Left renal cortex interstitium (tissue), 4 donors: ENCODE measurements at regions not wholly inside any gene's neighbourhood (a gene's known extent, or its start where the extent isn't known, plus 50 kb on each side); places are given as distances from the start of the nearest gene placed in this dataset.

Experiments used
- DNase-seq, 4 donors: peaks; one replicate each; pipeline ENCODE4 v3.0.0-alpha.2; 2013; ENCODE audit warnings: low read depth in 4 of 4, low spot score in 2 of 4, missing footprints in 1 of 4

DNA sequence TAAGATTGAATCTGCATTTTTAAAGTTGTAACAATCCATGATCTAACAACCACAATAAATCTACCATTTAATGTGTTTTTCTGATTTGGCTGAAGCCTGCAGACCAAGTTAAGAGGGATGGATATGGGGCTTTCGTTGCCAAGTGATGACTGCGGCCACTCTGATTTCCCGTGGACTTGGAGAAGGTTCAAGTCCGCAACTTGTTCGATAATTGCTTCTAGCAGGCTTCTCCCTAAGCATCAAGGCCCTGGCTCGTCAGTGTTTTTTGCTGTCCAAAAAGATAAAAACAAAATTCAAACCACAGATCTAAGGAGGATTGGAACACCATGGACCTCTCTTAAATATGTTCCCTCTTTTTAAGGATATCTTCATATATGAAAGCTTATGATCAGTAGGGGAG, 256.6 kb downstream of the CNTN3 start:
- DNase-seq = no peak

DNA sequence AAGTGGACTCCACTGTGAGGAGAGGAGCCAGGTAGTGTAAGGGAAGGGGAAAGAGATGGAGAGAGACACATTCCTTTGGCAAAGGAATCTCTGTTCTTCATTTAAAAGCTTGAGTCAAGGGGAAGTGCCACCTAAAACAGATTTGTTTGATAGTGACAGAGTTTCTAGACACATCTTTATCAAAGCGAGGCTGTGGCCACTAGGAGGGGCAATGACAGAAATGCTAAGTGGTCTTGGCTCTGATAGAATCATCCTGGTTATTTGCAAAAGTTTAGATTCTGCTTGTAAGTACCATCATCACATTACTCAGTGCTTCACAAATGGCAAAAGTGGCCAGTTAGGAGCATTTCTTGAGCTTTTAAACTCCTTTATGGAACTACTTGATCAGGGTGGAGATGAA, 261.4 kb downstream of the CNTN3 start:
- no peak for DNase-seq

DNA sequence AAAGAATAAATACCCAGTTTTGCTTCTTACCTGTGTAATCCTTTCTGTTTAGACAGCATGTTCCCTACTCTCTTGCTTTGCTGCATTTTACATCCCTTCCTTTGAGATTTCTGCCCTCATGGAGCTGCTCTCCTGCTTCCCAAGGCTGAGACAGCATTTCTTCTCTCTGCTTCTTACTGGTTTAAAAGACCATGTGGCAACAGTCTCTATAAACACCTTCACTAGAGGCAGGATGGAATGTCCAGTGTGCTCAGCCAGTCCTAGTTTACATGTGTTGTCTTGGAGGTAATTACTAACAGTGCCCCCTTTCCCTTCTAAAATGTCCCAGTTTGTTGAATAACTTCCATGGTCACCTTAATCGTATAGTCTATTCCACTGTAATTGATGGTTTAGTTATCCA, 262.3 kb downstream of the CNTN3 start:
- no peak for DNase-seq

DNA sequence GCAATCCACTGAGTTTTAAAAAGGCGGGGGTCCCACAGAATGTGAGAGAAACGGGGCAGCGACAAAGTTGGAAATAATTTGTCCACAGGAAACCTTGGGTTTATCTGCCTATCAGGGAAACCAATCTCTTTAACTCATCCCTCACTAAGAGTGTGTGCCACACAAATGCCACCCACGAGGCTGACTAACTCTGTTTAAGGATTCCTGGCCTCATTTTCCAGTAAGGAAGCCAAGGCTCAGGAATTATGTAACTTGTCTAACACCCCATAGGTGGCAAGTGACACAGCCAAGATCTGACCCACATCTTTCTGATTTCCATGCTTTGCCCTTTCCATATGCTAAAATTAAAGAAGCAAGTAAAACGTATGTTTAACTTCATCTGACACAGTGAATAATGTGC, 263.2 kb downstream of the CNTN3 start:
- DNase-seq = no peak

GRCh38 chr3:74349015-74349414, 265.4 kb downstream of the CNTN3 start:
- DNase-seq = no peak

- no peak for DNase-seq
These were observed 266.7 kb downstream of the CNTN3 start for GRCh38 chr3:74347563-74348268.

GRCh38 chr3:74346896-74347295, 267.6 kb downstream of the CNTN3 start:
- no peak for DNase-seq

GRCh38 chr3:74345701-74346100, 268.8 kb downstream of the CNTN3 start:
- no peak for DNase-seq

DNA sequence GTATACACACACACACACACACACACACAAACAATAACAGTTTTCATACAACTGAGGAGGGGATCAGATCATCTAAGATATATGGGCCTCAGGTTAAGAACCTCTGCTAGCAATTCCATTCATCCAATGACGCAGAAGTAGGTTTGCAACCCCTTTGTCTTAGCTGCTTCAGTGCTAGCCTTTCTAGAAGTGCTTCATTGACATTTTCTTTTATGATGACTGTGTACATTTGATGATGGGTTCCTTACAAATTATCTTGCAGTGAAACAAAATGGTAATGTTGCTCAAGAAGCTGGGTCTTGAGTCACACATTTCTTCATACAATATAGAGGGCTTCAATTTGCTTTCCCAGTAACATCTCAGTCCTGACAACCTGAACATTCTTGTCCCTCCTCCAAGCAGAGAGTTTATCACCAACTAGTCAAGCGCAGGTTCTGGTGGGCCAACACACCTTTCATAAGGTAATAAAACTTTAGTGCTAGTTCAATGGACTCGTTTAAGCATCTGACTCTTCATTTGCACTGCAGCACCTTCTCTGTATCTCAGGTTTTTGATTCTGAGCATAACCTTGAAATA, 269.5 kb downstream of the CNTN3 start:
- DNase-seq = no peak

DNA sequence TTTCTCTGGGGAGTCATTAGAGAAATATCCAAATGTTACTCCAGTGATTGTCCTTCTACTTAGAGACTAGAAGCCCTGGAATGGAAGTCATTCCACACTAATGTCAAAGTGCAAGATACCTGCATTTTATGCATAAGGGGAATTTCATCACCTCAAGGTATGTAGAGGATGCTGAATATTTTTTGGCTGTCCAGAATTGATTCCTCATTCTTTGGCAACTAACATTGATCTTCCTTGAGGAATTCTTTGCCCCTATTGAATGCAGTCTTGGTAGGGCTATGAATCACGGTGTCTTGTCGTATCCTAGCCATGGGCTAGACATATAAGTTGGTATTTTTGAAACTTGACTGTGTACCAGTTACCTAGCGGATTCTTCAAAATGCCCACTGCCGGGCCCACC, 271.1 kb downstream of the CNTN3 start:
- no peak for DNase-seq

GRCh38 chr3:74338998-74339397, 275.5 kb downstream of the CNTN3 start:
- no peak for DNase-seq

- no peak for DNase-seq
These were observed 282.3 kb downstream of the CNTN3 start for GRCh38 chr3:74332165-74332564.

DNA sequence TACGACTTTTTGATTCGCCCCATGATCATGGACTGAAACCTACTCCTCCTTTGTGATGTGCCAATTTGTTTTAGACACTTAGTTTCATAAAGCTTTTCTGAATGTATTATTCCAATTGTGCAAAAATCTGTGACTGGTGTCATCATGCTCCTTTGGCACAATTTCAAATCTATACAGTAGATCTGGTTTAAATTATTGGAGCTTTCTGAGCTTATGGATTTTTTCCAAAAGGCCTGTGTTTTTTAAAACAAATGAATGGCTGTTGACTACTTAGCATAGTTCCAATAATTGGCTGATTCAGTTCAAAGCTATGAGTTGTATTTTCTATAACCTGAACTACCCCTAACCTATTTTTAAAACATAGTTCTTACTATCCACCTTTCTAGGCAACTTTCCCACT, 282.7 kb downstream of the CNTN3 start:
- DNase-seq = no peak

DNA sequence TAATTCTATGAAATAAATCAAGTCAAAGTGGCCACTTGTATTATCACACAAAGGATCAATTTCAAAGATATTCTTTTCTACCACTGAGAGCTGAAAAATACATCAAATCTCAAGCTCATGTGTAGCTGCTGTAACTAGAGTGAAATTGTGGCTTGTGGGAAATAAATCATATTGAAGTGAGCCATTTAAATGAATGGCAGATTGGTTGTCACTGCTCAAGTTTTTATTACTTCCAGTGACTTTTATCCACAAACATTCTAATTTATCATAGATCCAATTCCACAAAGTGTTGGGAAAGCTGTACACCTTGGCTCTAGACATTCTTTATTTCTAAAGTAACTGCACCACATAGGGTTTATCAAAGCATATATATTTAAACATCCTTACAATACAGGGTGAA, 285.4 kb downstream of the CNTN3 start:
- peak in 1 of 4 donors; percentile 26 for DNase-seq

- no peak for DNase-seq
These were observed 286.0 kb downstream of the CNTN3 start for GRCh38 chr3:74328435-74328834.

DNA sequence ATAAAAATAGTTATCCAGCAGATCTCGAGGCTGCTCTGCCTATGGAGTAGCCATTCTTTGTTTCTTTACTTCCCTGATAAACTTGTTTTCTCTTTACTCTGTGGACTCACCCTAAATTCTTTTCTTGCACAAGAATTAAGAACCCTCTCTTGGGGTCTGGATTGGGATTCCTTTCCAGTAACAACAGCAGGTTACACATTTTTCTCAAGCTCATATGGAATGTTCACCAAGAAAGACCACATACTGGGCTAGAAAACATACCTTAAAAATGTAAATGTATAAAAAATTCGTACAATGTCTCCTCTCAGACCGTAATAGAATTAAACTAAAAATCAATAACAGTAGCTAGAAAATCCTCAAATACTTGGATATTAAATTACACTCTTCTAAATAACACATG, 299.2 kb downstream of the CNTN3 start:
- no peak for DNase-seq

GRCh38 chr3:74314696-74315095, 299.8 kb downstream of the CNTN3 start:
- no peak for DNase-seq

GRCh38 chr3:74309716-74310115, 304.7 kb downstream of the CNTN3 start:
- DNase-seq = no peak

DNA sequence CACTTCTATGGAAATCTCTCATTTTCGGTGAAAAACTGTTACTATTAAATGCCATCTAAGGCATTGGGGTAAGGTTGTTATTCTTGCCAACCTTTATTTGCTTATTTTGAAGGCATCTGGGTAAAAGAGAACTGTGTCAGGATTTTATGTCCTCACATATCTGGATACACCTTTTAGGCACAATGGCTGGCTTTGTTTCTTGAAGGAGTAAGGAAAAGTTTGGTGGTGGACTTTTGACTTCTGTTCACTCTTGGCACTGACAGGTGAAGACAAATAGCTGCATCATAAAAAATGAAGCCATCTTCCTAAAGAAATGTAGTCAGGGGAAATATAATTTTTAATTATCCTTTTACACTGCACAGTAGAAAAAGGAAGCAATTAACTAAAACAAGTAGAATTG, 310.0 kb downstream of the CNTN3 start:
- DNase-seq = no peak

DNA sequence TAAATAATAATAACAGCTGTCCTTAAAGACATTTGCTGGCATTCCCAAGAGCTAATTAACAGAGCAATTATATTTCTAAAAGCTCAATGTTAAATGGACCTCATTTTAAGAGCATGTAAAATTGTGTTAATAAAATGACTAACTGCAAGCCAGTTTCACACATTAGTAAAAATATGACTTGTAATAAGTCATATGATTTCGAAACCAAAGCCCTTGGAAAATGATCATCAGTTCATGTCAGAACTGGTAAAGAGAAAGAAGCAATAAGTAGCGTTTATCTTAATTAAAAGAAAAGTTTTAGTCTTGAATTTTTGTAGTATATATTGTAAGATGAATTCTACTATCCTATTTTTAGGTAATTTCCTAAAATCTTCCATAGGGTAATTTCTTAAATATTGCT, 310.7 kb downstream of the CNTN3 start:
- no peak for DNase-seq

GRCh38 chr3:74302969-74303368, 311.5 kb downstream of the CNTN3 start:
- no peak for DNase-seq

DNA sequence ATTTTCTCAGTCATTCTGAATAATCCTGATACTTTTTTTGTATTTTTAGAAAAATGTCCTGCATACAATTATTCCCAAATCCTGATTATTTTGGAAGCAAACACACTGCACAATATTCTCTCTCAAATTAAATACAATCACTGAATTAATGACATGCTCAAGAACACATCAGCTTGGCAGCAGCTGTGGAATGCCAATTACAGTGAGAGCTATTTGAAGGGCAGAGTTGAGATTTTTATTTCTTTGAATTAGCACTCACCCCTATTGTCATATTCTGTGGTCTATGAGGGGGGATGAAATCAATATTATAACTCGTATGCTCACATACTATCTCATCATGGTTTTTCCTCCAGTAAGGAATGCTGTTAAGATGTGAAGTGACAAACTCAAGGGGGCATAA, 312.2 kb downstream of the CNTN3 start:
- no peak for DNase-seq

DNA sequence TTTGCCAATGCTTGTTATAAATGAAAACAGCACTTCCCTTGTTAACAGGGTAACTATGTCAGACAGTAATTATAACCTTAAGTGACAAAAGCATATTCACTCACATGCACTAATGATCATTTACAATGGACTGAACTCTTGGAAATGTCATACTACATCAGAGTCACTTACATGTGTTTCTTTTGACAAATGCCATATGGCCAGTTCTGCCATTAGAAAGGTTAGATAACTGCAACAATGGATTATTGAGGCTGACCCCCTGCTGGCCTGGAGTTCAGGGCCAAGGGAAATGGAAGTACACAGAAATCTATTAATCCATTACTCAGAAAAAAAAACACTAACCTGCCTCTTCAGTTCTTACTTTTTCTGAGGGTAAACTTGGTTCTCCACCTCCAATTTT, 313.4 kb downstream of the CNTN3 start:
- DNase-seq = no peak
